ENCODE measurements at regions not wholly inside any gene's neighbourhood (a gene's known extent, or its start where the extent isn't known, plus 50 kb on each side); places are given as distances from the start of the nearest gene placed in this dataset.

DNA sequence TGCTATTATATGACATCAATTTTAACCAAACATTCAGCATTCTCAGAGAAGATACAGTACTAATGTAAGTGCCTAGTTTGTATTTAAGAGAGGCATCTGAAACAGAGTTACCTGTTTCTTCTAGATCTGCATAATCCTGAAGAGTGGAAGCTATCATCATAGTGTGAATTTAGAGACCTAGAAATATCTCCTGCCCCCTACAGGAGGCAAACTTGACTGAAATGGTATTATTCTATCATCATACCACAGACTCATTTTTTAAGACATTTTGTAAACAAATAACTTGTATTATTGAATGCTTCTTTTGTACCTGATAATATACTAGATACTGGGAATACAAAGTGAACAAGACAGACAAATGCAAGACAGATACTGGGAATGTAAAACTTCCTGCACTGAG is 216.8 kb upstream of the RPS23 start:
- Histone ChIP-seq H3K79me2 (ENCODE audit: low read length) (no peaks in the 10 kb centered on the region), H3K4me1 (ENCODE audit: low read length) (peaks cover 11% of the 10 kb centered on the region), H2AFZ (ENCODE audit: low read length) (no peak overlapping the region), H3K36me3 (replicated peaks; ENCODE audit: insufficient read depth, low read length) (no peaks in the 10 kb centered on the region), H3K9me2 (replicated peaks; ENCODE audit: insufficient read depth, low read length) (no peaks in the 10 kb centered on the region), H3K27ac (ENCODE audit: low read length) (no peak overlapping the region), H3F3A (ENCODE audit: insufficient read depth, low read length) (peaks cover 9% of the 10 kb centered on the region), H4K20me1 (ENCODE audit: insufficient read depth, low read length) (no peaks in the 10 kb centered on the region), H3K9ac (ENCODE audit: low read length) (no peak overlapping the region), H3K27me3 (replicated peaks; ENCODE audit: insufficient read depth, low read length) (no peaks in the 10 kb centered on the region), H3K4me3 (ENCODE audit: low read length) (no peak overlapping the region), H3K9me3 (replicated peaks; ENCODE audit: insufficient read depth, low read length) (no peaks in the 10 kb centered on the region), H3K4me2 (ENCODE audit: low read depth, low read length) (no peak overlapping the region)
- TF ChIP-seq, protein P1, sequence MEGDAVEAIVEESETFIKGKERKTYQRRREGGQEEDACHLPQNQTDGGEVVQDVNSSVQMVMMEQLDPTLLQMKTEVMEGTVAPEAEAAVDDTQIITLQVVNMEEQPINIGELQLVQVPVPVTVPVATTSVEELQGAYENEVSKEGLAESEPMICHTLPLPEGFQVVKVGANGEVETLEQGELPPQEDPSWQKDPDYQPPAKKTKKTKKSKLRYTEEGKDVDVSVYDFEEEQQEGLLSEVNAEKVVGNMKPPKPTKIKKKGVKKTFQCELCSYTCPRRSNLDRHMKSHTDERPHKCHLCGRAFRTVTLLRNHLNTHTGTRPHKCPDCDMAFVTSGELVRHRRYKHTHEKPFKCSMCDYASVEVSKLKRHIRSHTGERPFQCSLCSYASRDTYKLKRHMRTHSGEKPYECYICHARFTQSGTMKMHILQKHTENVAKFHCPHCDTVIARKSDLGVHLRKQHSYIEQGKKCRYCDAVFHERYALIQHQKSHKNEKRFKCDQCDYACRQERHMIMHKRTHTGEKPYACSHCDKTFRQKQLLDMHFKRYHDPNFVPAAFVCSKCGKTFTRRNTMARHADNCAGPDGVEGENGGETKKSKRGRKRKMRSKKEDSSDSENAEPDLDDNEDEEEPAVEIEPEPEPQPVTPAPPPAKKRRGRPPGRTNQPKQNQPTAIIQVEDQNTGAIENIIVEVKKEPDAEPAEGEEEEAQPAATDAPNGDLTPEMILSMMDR (IDR thresholded peaks at IDR 0.05; ENCODE audit: low read length): peak; percentile 16
- no peak for TF ChIP-seq EZH2 (optimal IDR thresholded peaks at IDR 0.05; ENCODE audit: low read depth, low read length)
- no peak for DNase-seq

DNA sequence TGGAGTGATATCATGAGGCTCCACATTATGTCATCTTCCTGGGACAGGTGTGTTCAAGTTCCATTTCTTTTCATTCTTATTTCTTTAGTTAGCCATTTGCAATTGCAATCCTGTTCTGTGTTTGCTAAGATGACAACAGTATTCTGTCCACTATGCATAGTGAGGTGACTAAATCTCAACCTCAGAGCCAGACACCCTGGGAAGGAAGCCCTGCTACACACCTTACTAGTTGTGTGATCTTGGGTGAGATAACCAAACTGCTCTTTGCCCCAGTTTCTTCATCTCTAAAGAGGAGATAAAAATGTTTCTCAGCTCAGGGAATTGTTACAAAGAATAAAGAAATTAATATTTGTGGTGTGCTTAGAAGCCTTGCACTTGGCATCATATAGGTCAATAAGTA is 215.1 kb upstream of the RPS23 start:
- TF ChIP-seq, protein P1 (IDR thresholded peaks at IDR 0.05; ENCODE audit: low read length): no peak
- no peak for TF ChIP-seq EZH2phosphoT487 (IDR thresholded peaks at IDR 0.05; ENCODE audit: low read length)
- no peak for TF ChIP-seq EZH2 (optimal IDR thresholded peaks at IDR 0.05; ENCODE audit: low read depth, low read length)
- H3K9me2 ChIP-seq (replicated peaks; ENCODE audit: insufficient read depth, low read length): no peaks in the 10 kb centered on the region

DNA sequence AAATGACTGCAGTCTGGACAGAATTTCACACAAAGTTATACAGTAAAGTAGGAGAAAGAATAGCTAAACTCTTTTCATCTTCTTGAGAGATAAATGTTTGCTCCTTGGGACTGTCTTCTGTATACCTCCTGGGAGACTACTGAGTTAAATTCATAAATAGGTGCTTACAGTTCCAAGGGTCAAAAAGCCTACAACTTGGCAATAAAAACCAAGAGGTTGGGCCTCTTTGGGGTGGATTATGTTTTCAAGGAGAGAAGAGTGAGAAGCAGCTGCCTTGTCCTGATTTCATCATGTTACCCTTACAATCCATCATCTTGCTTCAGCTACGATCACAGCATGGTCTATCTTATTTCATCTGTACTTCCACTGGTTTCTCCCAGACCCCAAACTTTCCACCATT is 213.2 kb upstream of the RPS23 start:
- Histone ChIP-seq H3K4me1 (ENCODE audit: low read length) (no peaks in the 10 kb centered on the region), H4K20me1 (ENCODE audit: insufficient read depth, low read length) (no peaks in the 10 kb centered on the region), H3K9me3 (replicated peaks; ENCODE audit: insufficient read depth, low read length) (no peaks in the 10 kb centered on the region), H3K27me3 (replicated peaks; ENCODE audit: insufficient read depth, low read length) (no peaks in the 10 kb centered on the region), H3K79me2 (ENCODE audit: low read length) (no peaks in the 10 kb centered on the region), H2AFZ (ENCODE audit: low read length) (no peak overlapping the region), H3K36me3 (replicated peaks; ENCODE audit: insufficient read depth, low read length) (no peaks in the 10 kb centered on the region), H3K27ac (ENCODE audit: low read length) (no peak overlapping the region), H3K4me2 (ENCODE audit: low read depth, low read length) (no peak overlapping the region), H3F3A (ENCODE audit: insufficient read depth, low read length) (no peaks in the 10 kb centered on the region), H3K9ac (ENCODE audit: low read length) (no peak overlapping the region), H3K9me2 (replicated peaks; ENCODE audit: insufficient read depth, low read length) (no peaks in the 10 kb centered on the region), H3K4me3 (ENCODE audit: low read length) (no peak overlapping the region)
- no peak for TF ChIP-seq EZH2 (optimal IDR thresholded peaks at IDR 0.05; ENCODE audit: low read depth, low read length)
- TF ChIP-seq, protein P1 (IDR thresholded peaks at IDR 0.05; ENCODE audit: low read length): no peak
- TF ChIP-seq EZH2phosphoT487 (IDR thresholded peaks at IDR 0.05; ENCODE audit: low read length): no peak
- DNase-seq: no peak

More for the DNA sequence above, 215.1 kb upstream of the RPS23 start:
- Histone ChIP-seq H3F3A (ENCODE audit: insufficient read depth, low read length) (no peaks in the 10 kb centered on the region), H3K27ac (ENCODE audit: low read length) (no peak overlapping the region), H3K4me3 (ENCODE audit: low read length) (no peak overlapping the region), H3K27me3 (replicated peaks; ENCODE audit: insufficient read depth, low read length) (no peaks in the 10 kb centered on the region), H3K4me1 (ENCODE audit: low read length) (no peaks in the 10 kb centered on the region), H3K36me3 (replicated peaks; ENCODE audit: insufficient read depth, low read length) (no peaks in the 10 kb centered on the region), H3K4me2 (ENCODE audit: low read depth, low read length) (no peak overlapping the region), H3K79me2 (ENCODE audit: low read length) (no peaks in the 10 kb centered on the region), H4K20me1 (ENCODE audit: insufficient read depth, low read length) (no peaks in the 10 kb centered on the region), H3K9ac (ENCODE audit: low read length) (no peak overlapping the region), H3K9me3 (replicated peaks; ENCODE audit: insufficient read depth, low read length) (no peaks in the 10 kb centered on the region), H2AFZ (ENCODE audit: low read length) (no peak overlapping the region)
- DNase-seq: no peak

Data from MM.1S (cell line).